HL-60 (cell line): ENCODE measurements at regions not wholly inside any gene's neighbourhood (a gene's known extent, or its start where the extent isn't known, plus 50 kb on each side); places are given as distances from the start of the nearest gene placed in this dataset.

ENCODE experiments used
- DNase-seq, 2 experiments: peaks; one replicate each; pipeline ENCODE4 v3.0.0-alpha.2; 2010 to 2020; ENCODE audit warnings: low read depth in 1 of 2, low spot score in 1 of 2
- H3K27ac ChIP-seq: fragments of 250-450 bp; sonication (Bioruptor Pico); replicated peaks from 2 replicates; pipeline ENCODE4 v1.5.1; 2020; ENCODE audit warnings: mild to moderate bottlenecking, moderate library complexity
- H3K27me3 ChIP-seq: fragments of 250-450 bp; sonication (Bioruptor Pico); 2 replicates; pipeline ENCODE4 v1.5.1; 2021; ENCODE audit warnings: mild to moderate bottlenecking, moderate library complexity; ENCODE audit not compliant: insufficient read depth, poor library complexity, severe bottlenecking
- H3K4me3 ChIP-seq: replicated peaks from 2 replicates; pipeline ENCODE4 v1.5.1; 2011; ENCODE audit warnings: mild to moderate bottlenecking, control low read depth, low read length; ENCODE audit not compliant: insufficient read depth
- CTCF ChIP-seq: IDR thresholded peaks from one replicate; pipeline ENCODE4 v1.5.1; 2011; ENCODE audit warnings: low read length, control low read depth, inconsistent platforms; ENCODE audit not compliant: insufficient read depth
- GABPA ChIP-seq: IDR thresholded peaks from 2 replicates; pipeline ENCODE4 v1.6.1; 2012; ENCODE audit warnings: low read depth
- POLR2AphosphoS5 ChIP-seq: IDR thresholded peaks from 2 replicates; pipeline ENCODE4 v1.6.1; 2012; ENCODE audit warnings: low read depth
- REST ChIP-seq: IDR thresholded peaks from 2 replicates; pipeline ENCODE4 v1.6.1; 2012; ENCODE audit warnings: low read depth; ENCODE audit not compliant: insufficient replicate concordance
- SPI1 ChIP-seq: IDR thresholded peaks from 2 replicates; pipeline ENCODE4 v1.6.1; 2012; ENCODE audit warnings: low read depth, mild to moderate bottlenecking, borderline replicate concordance

GRCh38 chr11:127723714-127724113 is 723.1 kb upstream of the KIRREL3 start:
- H3K27ac ChIP-seq = no peak overlapping the region
- H3K27me3 ChIP-seq = no peaks in the 10 kb centered on the region
- H3K4me3 ChIP-seq = no peak overlapping the region
- DNase-seq = no peak
- no peak for TF ChIP-seq SPI1
- TF ChIP-seq GABPA = no peak
- TF ChIP-seq CTCF = no peak
- no peak for TF ChIP-seq POLR2AphosphoS5
- no peak for TF ChIP-seq REST

- Histone ChIP-seq H3K4me3 (no peak overlapping the region), H3K27ac (no peak overlapping the region), H3K27me3 (no peaks in the 10 kb centered on the region)
- TF ChIP-seq REST = no peak
- no peak for TF ChIP-seq SPI1
- no peak for TF ChIP-seq CTCF
- no peak for TF ChIP-seq POLR2AphosphoS5
- no peak for DNase-seq
Measured at GRCh38 chr11:127713226-127713625, 712.7 kb upstream of the KIRREL3 start.

- DNase-seq = no peak
- H3K27ac ChIP-seq = no peak overlapping the region
- H3K27me3 ChIP-seq = no peaks in the 10 kb centered on the region
- no peak overlapping the region for H3K4me3 ChIP-seq
- TF ChIP-seq CTCF (no peak), SPI1 (no peak), POLR2AphosphoS5 (no peak), REST (no peak), GABPA (no peak)
Measured at GRCh38 chr11:127711748-127712147, 711.2 kb upstream of the KIRREL3 start.
